Adrenal gland (tissue), 9 donors: ENCODE measurements at regions not wholly inside any gene's neighbourhood (a gene's known extent, or its start where the extent isn't known, plus 50 kb on each side); places are given as distances from the start of the nearest gene placed in this dataset.

Experiments used
- DNase-seq, 7 donors: peaks; one replicate each; pipeline ENCODE4 v3.0.0-alpha.2; 2019 to 2020
- H3K27ac ChIP-seq, 5 donors: fragments of 200-600 bp; sonication (generic) in 4 of 5; 1 replicate in 3 of 5; 2 replicates in 2 of 5; pipeline versions ENCODE4 v1.5.1 to v1.8.0; 2016 to 2020; ENCODE audit warnings: mild to moderate bottlenecking in 1 of 5
- H3K27me3 ChIP-seq: fragments of 200-600 bp; 2 replicates; pipeline ENCODE4 v1.8.0; 2021
- H3K36me3 ChIP-seq, 2 donors: fragments of 200-600 bp; replicated peaks in 1 of 2; 1 replicate in 1 of 2; 2 replicates in 1 of 2; pipeline versions ENCODE4 v1.5.1 to v1.8.0; 2018 to 2022
- H3K4me1 ChIP-seq, 2 donors: fragments of 200-600 bp; replicated peaks in 1 of 2; 1 replicate in 1 of 2; 2 replicates in 1 of 2; pipeline versions ENCODE4 v1.5.1 to v1.8.0; 2018 to 2021
- H3K4me3 ChIP-seq, 4 donors: fragments of 200-600 bp; sonication (generic) in 3 of 4; one replicate each; pipeline ENCODE4 v1.5.1; 2016 to 2018
- H3K9me3 ChIP-seq, 3 donors: fragments of 200-600 bp; sonication (generic) in 1 of 3; replicated peaks in 1 of 3; 1 replicate in 2 of 3; 2 replicates in 1 of 3; pipeline versions ENCODE4 v1.5.1 to v1.8.0; 2016 to 2021
- POLR2A ChIP-seq, 2 donors: fragments of 450-650 bp; IDR thresholded peaks; one replicate each; pipeline ENCODE4 v1.6.1; 2017; ENCODE audit warnings: antibody characterized with exemption in 2 of 2, mild to moderate bottlenecking in 2 of 2, moderate library complexity in 1 of 2
- WGBS, 4 donors: extraction: QIAGEN DNeasy Blood & Tissue Kit in 2 of 4; methylation state at CpG; one replicate each; pipeline versions ENCODE4 v1.1.5 to v1.1.7; 2013 to 2017; 5-methylcytosine and 5-hydroxymethylcytosine counted together
- intact Hi-C, 2 donors: fragments of 100-400 bp; cut with DNase I; formaldehyde crosslinking; loops; one replicate each; pipeline versions ENCODE4 v1.14.1 to v1.15.0; 2022 to 2023
- TF ChIP-seq, protein P1 (sequence below), 6 experiments: fragments of 450-650 bp in 4 of 6; fragments of 200-600 bp in 2 of 6; sonication (generic) in 1 of 6; IDR thresholded peaks; 1 replicate in 5 of 6; 2 replicates in 1 of 6; pipeline versions ENCODE4 v1.5.1 to v1.8.0; 2016 to 2021; ENCODE audit warnings: antibody characterized with exemption in 6 of 6, mild to moderate bottlenecking in 2 of 6, moderate library complexity in 1 of 6
- donor health status: healthy with polysubstance abuse.
- donor health status: Bipolar disorder and iron deficiency.
- donor health status: DM: yes; HTN: yes; CAD: no.
- donor health status: DM: no; HTN: no; CAD: no.
- donor health status: DM: no; HTN: no; CAD: no.

DNA sequence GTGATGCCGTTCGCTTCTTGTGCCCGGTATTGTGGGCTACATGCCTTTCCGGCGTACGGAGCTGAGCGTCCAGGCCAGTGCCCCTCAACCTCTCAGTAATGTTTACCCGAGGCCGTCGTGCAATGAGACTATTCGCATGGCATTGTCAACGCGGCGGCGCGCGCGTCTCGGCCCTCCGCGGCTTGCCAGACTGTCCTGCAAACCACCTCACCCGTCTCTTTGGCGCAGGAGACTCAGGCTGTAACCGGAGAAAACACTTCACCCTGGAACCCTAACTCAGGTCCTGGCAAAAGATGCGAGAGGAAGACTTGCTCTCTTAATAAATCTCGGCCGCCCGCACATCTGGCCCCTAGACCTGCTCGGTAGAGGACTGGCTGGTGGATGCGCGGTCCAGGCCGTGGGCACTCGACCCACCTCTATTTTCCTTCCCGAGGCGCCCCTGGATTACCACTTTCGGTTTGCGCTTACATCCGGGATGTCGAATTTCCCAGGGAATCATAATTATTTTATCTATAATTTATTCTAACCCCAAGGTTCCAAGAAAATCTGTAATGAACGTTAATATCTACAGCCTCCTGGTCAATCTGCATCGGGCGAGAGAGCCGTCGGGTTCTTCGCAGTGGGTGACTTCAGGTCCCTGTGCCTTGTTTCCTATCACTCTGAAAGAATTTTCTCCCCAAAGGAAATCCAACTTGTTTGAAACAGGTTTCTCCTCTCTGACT, 71.8 kb upstream of the POLG start:
- DNase-seq, result no peak
- no peaks in the 10 kb centered on the region for H3K9me3 ChIP-seq
- peaks cover 94% of the 10 kb centered on the region for H3K27me3 ChIP-seq
- no peak overlapping the region for H3K27ac ChIP-seq
- peaks cover 0 to 6% of the 10 kb centered on the region in 2 donors for H3K4me1 ChIP-seq
- H3K36me3 ChIP-seq, result no peaks in the 10 kb centered on the region
- no peak for TF ChIP-seq POLR2A (IDR thresholded peaks at IDR 0.05)
- WGBS, 4 donors, result 10 to 14% (median 13%) methylated on average over 19 to 45 of the region's 45 CpGs
- intact Hi-C loops, result loop anchor here in 1 of 2 donors (5.0 kb wide), 1 partner anchor 34 kb away; no protein-coding TSS in a partner anchor
- H3K4me3 ChIP-seq, result peak overlapping the region in 1 of 4 donors; percentile 7

DNA sequence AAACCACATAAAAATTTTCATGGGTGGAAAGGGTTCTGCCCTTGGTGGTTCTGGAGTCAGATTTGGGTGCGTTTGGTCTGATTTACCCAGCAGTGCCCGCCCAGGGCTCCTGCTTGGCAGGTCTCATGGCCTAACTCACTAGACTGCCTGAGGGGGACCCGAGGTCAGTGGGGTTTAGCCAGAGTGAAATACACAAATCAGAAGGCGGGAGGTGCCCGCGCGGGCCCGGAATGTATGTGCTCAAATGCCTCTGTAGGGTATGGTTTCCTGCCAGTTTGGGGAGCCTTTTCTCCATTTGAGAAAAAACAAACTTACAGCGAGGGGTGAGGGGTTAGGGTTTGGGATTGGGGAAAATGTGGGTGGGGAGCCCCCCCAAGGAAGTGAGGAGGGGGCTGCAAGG, 70.9 kb upstream of the POLG start:
- no peak overlapping the region for H3K27ac ChIP-seq
- 16 to 28% (median 20%) methylated on average over 9 of the region's 9 CpGs for WGBS, 4 donors
- DNase-seq, result no peak
- intact Hi-C loops, result loop anchor here in 1 of 2 donors (5.0 kb wide), 1 partner anchor 33 kb away; no protein-coding TSS in a partner anchor
- H3K4me3 ChIP-seq, result no peak overlapping the region
- peaks cover 94% of the 10 kb centered on the region for H3K27me3 ChIP-seq
- no peaks in the 10 kb centered on the region for H3K9me3 ChIP-seq
- no peaks in the 10 kb centered on the region for H3K36me3 ChIP-seq
- TF ChIP-seq, protein P1, sequence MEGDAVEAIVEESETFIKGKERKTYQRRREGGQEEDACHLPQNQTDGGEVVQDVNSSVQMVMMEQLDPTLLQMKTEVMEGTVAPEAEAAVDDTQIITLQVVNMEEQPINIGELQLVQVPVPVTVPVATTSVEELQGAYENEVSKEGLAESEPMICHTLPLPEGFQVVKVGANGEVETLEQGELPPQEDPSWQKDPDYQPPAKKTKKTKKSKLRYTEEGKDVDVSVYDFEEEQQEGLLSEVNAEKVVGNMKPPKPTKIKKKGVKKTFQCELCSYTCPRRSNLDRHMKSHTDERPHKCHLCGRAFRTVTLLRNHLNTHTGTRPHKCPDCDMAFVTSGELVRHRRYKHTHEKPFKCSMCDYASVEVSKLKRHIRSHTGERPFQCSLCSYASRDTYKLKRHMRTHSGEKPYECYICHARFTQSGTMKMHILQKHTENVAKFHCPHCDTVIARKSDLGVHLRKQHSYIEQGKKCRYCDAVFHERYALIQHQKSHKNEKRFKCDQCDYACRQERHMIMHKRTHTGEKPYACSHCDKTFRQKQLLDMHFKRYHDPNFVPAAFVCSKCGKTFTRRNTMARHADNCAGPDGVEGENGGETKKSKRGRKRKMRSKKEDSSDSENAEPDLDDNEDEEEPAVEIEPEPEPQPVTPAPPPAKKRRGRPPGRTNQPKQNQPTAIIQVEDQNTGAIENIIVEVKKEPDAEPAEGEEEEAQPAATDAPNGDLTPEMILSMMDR (IDR thresholded peaks at IDR 0.05), result no peak
- TF ChIP-seq POLR2A (IDR thresholded peaks at IDR 0.05), result no peak
- peaks cover 0 to 6% of the 10 kb centered on the region in 2 donors for H3K4me1 ChIP-seq

DNA sequence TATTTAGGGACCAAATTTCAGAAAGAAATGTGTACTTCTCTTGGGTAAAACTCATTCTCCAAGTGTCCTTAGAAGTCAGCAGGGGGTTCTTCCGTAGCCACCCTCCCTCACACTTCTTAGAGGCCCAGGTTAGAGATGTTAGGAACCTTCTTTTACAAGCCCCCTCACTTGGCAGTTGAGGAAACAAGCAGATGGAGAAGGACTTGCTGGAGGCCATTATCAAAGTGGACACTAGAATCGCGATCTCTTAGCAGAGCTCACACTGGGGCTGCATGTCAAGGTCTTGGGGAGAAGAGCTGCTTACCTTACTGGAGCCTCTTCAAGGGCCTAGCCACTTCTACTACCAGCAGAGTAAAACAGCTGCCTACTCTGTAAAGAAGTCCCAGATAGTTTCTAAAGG, 69.4 kb upstream of the POLG start:
- Histone ChIP-seq H3K27me3 (peaks cover 94% of the 10 kb centered on the region), H3K9me3 (no peaks in the 10 kb centered on the region), H3K27ac (no peak overlapping the region), H3K4me3 (no peak overlapping the region), H3K36me3 (no peaks in the 10 kb centered on the region), H3K4me1 (peaks cover 0 to 17% of the 10 kb centered on the region in 2 donors)
- 30 to 55% (median 38%) methylated on average over 3 of the region's 3 CpGs for WGBS, 4 donors
- DNase-seq, result no peak
- no peak for TF ChIP-seq POLR2A (IDR thresholded peaks at IDR 0.05)
- TF ChIP-seq, protein P1 (IDR thresholded peaks at IDR 0.05), result no peak
- intact Hi-C loops, result no loop called here

DNA sequence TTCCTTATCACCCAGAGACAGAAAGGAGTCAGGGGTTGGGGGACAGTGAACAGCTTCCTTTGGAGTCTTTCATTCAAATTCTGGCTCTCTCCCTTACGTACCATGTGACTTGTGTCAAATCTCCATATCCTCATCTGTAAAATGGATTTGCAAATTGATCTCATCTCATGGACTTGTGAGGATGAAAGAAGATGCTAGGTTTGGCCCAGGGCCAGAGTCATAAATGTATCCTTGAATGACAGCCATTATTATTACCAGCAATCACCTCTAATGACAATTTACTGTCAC, 67.8 kb upstream of the POLG start:
- peaks cover 87% of the 10 kb centered on the region for H3K27me3 ChIP-seq
- intact Hi-C loops, result no loop called here

More for the DNA sequence above, 67.8 kb upstream of the POLG start:
- TF ChIP-seq POLR2A (IDR thresholded peaks at IDR 0.05), result no peak
- TF ChIP-seq, protein P1 (IDR thresholded peaks at IDR 0.05), result no peak
- 18 to 40% (median 36%) methylated on average over 1 of the region's 1 CpG for WGBS, 4 donors
- Histone ChIP-seq H3K4me3 (no peak overlapping the region), H3K27ac (no peak overlapping the region), H3K36me3 (no peaks in the 10 kb centered on the region), H3K4me1 (peaks cover 0 to 17% of the 10 kb centered on the region in 2 donors), H3K9me3 (no peaks in the 10 kb centered on the region)
- DNase-seq, result no peak
